Spinal cord (tissue), 9 donors: ENCODE measurements at regions not wholly inside any gene's neighbourhood (a gene's known extent, or its start where the extent isn't known, plus 50 kb on each side); places are given as distances from the start of the nearest gene placed in this dataset.

ENCODE experiments used
- DNase-seq, 6 donors: peaks; one replicate each; pipeline versions ENCODE4 v3.0.0 to v3.0.0-alpha.2; 2013 to 2015; ENCODE audit warnings: low spot score in 6 of 6, low read depth in 4 of 6
- H3K27ac ChIP-seq: one replicate; pipeline ENCODE4 v1.5.1; 2013; ENCODE audit warnings: low read depth, low read length, control low read depth
- H3K27me3 ChIP-seq: one replicate; pipeline ENCODE4 v1.6.1; 2013; ENCODE audit warnings: low read length; ENCODE audit not compliant: control insufficient read depth, insufficient read depth
- H3K36me3 ChIP-seq: one replicate; pipeline ENCODE4 v1.6.1; 2013; ENCODE audit warnings: low read length; ENCODE audit not compliant: control insufficient read depth, insufficient read depth
- H3K4me1 ChIP-seq: one replicate; pipeline ENCODE4 v1.6.1; 2013; ENCODE audit warnings: low read length; ENCODE audit not compliant: control insufficient read depth, insufficient read depth
- H3K4me3 ChIP-seq: one replicate; pipeline ENCODE4 v1.5.1; 2013; ENCODE audit warnings: low read depth, low read length, control low read depth
- H3K9me3 ChIP-seq: one replicate; pipeline ENCODE4 v1.6.1; 2013; ENCODE audit warnings: low read length; ENCODE audit not compliant: control insufficient read depth, insufficient read depth
- WGBS: methylation state at CpG from one replicate; pipeline ENCODE4 v1.1.5; 2013; ENCODE audit warnings: missing lambda C conversion rate; ENCODE audit not compliant: insufficient coverage; 5-methylcytosine and 5-hydroxymethylcytosine counted together
- donor health status: healthy.

GRCh38 chr2:175837046-175837445 is 165.0 kb downstream of the LNPK start:
- Histone ChIP-seq H3K36me3 (no peaks in the 10 kb centered on the region), H3K9me3 (no peaks in the 10 kb centered on the region), H3K27ac (no peak overlapping the region), H3K4me1 (peaks cover 4% of the 10 kb centered on the region), H3K4me3 (no peak overlapping the region), H3K27me3 (peaks cover 4% of the 10 kb centered on the region)
- DNase-seq: no peak
- WGBS: 96% methylated on average over 3 of the region's 3 CpGs

DNA sequence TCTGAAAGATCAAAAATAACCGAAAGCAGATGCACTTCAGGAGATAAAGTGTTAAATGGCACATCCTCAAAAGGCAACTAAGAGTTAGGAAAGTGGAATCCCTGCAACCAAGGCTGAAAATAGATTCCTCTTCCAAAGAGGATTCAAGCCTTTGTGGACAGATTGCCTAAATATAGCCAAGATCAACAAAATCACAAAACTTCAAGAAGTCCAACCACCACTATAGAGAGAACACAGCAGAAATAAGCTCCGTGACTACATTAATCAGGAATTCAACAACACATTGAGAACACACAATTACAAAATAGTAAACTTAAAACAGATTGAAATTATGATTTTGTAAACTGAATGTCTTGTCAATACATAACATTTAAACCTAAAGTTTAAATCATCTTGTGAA is 165.7 kb downstream of the LNPK start:
- peaks cover 4% of the 10 kb centered on the region for H3K4me1 ChIP-seq
- no peak overlapping the region for H3K27ac ChIP-seq
- H3K9me3 ChIP-seq: no peaks in the 10 kb centered on the region
- H3K4me3 ChIP-seq: no peak overlapping the region
- H3K27me3 ChIP-seq: peaks cover 4% of the 10 kb centered on the region
- no peaks in the 10 kb centered on the region for H3K36me3 ChIP-seq
- no CpG with 5 or more reads among the region's 2 CpGs for WGBS
- no peak for DNase-seq

- no peaks in the 10 kb centered on the region for H3K36me3 ChIP-seq
- H3K4me1 ChIP-seq: peaks cover 4% of the 10 kb centered on the region
- H3K27ac ChIP-seq: no peak overlapping the region
- H3K27me3 ChIP-seq: peaks cover 4% of the 10 kb centered on the region
- H3K9me3 ChIP-seq: no peaks in the 10 kb centered on the region
- H3K4me3 ChIP-seq: no peak overlapping the region
- WGBS: 20% methylated on average over 1 of the region's 5 CpGs
- DNase-seq: peak in 3 of 6 donors; percentile 24 to 95 (median 81)
Observed at GRCh38 chr2:175834477-175834876, 167.6 kb downstream of the LNPK start.

DNA sequence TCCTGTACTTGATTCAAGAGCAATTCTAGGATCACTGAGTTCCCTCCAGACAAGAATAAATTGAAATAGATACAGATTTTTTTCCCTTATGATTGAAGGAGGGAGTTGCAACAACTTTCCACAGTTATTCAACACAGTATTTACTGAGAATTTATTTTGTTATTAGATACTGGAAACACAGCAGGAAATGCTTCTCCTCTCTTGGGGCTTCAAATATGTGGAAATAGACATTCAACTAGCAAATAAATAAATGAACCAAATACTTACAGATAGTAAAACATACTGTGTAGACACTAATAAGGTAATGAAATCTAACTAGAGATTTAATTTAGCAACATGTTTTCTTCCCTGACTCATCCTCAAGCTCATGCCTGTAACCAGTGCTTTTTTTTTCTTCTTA is 169.2 kb downstream of the LNPK start:
- no peaks in the 10 kb centered on the region for H3K27me3 ChIP-seq
- no peak overlapping the region for H3K4me3 ChIP-seq
- no peaks in the 10 kb centered on the region for H3K9me3 ChIP-seq
- no peaks in the 10 kb centered on the region for H3K36me3 ChIP-seq
- DNase-seq: no peak
- H3K4me1 ChIP-seq: peaks cover 4% of the 10 kb centered on the region
- no peak overlapping the region for H3K27ac ChIP-seq

- Histone ChIP-seq H3K4me3 (no peak overlapping the region), H3K27ac (no peak overlapping the region), H3K9me3 (no peaks in the 10 kb centered on the region), H3K27me3 (no peaks in the 10 kb centered on the region), H3K36me3 (no peaks in the 10 kb centered on the region), H3K4me1 (peaks cover 4% of the 10 kb centered on the region)
- no peak for DNase-seq
- no CpG with 5 or more reads among the region's 4 CpGs for WGBS
Observed at GRCh38 chr2:175829741-175830140, 172.3 kb downstream of the LNPK start.

DNA sequence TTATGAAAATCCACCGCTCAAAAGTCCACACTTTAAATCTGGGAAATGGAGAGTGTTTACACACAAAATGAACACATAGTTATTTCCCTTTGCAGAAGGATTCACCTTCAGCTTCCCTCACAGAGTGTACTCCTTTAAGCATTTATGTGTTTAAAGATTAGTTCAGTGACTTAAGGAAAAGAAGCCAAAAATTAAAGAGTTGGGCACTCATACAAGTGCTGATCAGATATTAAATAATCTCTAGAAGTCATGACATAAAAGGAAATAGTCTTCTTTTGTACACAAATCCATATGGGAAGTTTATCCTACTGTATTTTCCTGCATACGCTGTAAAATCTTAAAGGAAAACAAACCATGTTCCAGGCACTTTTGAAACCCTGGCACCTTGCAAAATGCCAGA is 174.2 kb downstream of the LNPK start:
- no peak overlapping the region for H3K27ac ChIP-seq
- no peak overlapping the region for H3K4me3 ChIP-seq
- no peaks in the 10 kb centered on the region for H3K9me3 ChIP-seq
- no peaks in the 10 kb centered on the region for H3K27me3 ChIP-seq
- H3K4me1 ChIP-seq: no peaks in the 10 kb centered on the region
- no peak for DNase-seq
- no peaks in the 10 kb centered on the region for H3K36me3 ChIP-seq
- no CpG with 5 or more reads among the region's 2 CpGs for WGBS

- H3K9me3 ChIP-seq: no peaks in the 10 kb centered on the region
- no peak overlapping the region for H3K27ac ChIP-seq
- H3K27me3 ChIP-seq: no peaks in the 10 kb centered on the region
- 100% methylated on average over 1 of the region's 2 CpGs for WGBS
- H3K4me3 ChIP-seq: no peak overlapping the region
- H3K36me3 ChIP-seq: no peaks in the 10 kb centered on the region
- no peak for DNase-seq
- no peaks in the 10 kb centered on the region for H3K4me1 ChIP-seq
Observed at GRCh38 chr2:175824243-175824642, 177.8 kb downstream of the LNPK start.

DNA sequence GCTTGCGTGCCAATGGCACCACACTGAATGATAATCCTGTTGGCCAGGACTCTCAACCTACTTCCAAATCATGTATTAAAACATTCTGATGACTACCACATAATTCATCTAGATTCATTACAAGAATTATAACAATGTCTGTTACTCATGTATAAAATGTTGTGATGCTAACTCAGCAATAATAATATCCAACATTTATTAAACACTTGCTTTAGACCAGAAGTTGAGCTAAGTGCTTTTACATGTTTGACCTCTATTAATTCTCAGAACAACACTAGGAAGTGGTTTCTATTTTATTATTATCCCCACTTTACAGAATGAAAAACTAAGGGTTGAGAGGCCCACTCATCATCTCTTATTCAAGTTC is 178.4 kb downstream of the LNPK start:
- Histone ChIP-seq H3K27me3 (no peaks in the 10 kb centered on the region), H3K4me3 (no peak overlapping the region), H3K27ac (no peak overlapping the region), H3K9me3 (no peaks in the 10 kb centered on the region), H3K4me1 (no peaks in the 10 kb centered on the region), H3K36me3 (no peaks in the 10 kb centered on the region)
- no CpG with 5 or more reads among the region's 1 CpG for WGBS
- DNase-seq: no peak

DNA sequence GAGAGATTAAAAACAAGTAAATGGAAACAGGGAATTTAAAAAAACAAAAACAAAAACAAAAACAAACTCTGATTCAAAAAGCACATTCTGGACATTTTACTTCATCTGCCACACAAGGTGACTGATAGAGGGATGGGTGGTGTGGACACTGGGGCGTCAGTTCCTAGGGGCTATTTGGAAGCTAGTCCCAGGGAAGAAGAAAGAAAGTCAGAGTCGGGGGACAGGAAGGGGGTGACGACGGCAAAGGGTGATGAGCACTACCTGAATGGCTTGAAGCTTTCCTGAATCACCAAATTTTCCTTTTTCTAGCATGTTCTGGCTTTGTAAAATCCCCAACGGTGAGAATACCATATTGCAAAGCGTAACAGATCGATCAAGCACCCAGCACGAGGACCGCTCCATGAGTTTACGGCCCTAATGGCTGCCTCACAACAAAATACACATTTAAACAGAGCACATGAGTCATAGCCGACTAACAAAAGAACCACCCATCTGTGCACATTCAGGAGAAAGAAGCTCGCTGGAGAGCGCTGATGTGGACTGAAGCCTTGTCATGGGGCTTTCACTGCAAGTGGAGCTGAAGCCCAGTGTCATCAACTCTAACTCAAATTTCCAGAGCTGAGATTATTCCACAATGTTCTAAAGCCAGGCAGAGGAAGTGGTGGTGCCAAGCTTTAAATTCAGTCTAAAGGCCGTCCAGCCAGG is 178.9 kb downstream of the LNPK start:
- Histone ChIP-seq H3K27me3 (no peaks in the 10 kb centered on the region), H3K27ac (no peak overlapping the region), H3K4me1 (no peaks in the 10 kb centered on the region), H3K9me3 (no peaks in the 10 kb centered on the region), H3K36me3 (no peaks in the 10 kb centered on the region), H3K4me3 (no peak overlapping the region)
- peak in 2 of 6 donors; percentile 33 to 69 for DNase-seq
- WGBS: 54% methylated on average over 14 of the region's 14 CpGs

DNA sequence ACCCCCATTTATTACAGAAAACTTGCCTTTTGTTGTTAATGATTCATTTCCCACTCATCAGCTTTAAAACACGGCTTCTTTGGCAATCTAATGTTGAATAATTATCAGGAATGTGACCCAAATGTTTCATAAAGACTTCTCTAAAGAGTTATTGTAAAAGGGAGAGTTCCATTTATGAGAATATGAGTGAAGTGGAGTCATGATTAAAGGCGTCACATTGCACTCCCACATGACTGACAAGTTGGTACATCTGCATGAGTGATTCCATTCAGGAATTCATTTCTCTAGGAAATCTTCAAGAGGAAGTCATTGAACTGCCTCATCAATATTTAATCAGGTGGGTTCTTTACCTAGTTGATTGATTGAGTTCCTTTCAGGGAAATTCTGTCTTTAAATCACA is 184.8 kb downstream of the LNPK start:
- no peaks in the 10 kb centered on the region for H3K36me3 ChIP-seq
- no peaks in the 10 kb centered on the region for H3K4me1 ChIP-seq
- no peak overlapping the region for H3K4me3 ChIP-seq
- no peaks in the 10 kb centered on the region for H3K9me3 ChIP-seq
- no peaks in the 10 kb centered on the region for H3K27me3 ChIP-seq
- no CpG with 5 or more reads among the region's 2 CpGs for WGBS
- no peak for DNase-seq
- no peak overlapping the region for H3K27ac ChIP-seq
